CD14-positive monocyte (primary cell): ENCODE measurements at regions not wholly inside any gene's neighbourhood (a gene's known extent, or its start where the extent isn't known, plus 50 kb on each side); places are given as distances from the start of the nearest gene placed in this dataset.

Experiments
- DNase-seq, 3 donors: peaks; one replicate each; pipeline ENCODE4 v3.0.0-alpha.2; 2011 to 2022
- H2AFZ ChIP-seq: 2 replicates; pipeline ENCODE4 v1.6.0; 2012; ENCODE audit warnings: mild to moderate bottlenecking, low read depth, low read length, inconsistent platforms; ENCODE audit not compliant: insufficient read depth, poor library complexity, severe bottlenecking
- H3K27ac ChIP-seq, 2 donors: 1 replicate in 1 of 2; 2 replicates in 1 of 2; pipeline ENCODE4 v1.5.1; 2012 to 2013; ENCODE audit warnings: low read length in 2 of 2, control low read depth in 1 of 2, inconsistent platforms in 1 of 2, low read depth in 1 of 2, mild to moderate bottlenecking in 1 of 2
- H3K27me3 ChIP-seq, 2 donors: one replicate each; pipeline versions ENCODE4 v1.6.0 to v1.6.1; 2011 to 2013; ENCODE audit warnings: low read length in 2 of 2; ENCODE audit not compliant: control insufficient read depth in 2 of 2, insufficient read depth in 2 of 2
- H3K36me3 ChIP-seq, 2 donors: replicated peaks in 1 of 2; 1 replicate in 1 of 2; 2 replicates in 1 of 2; pipeline versions ENCODE4 v1.5.1 to v1.6.1; 2012 to 2013; ENCODE audit warnings: low read length in 2 of 2, control low read depth in 1 of 2, inconsistent platforms in 1 of 2, mild to moderate bottlenecking in 1 of 2; ENCODE audit not compliant: insufficient read depth in 2 of 2, control insufficient read depth in 1 of 2
- H3K4me1 ChIP-seq, 2 donors: 1 replicate in 1 of 2; 2 replicates in 1 of 2; pipeline versions ENCODE4 v1.5.1 to v1.6.1; 2012 to 2013; ENCODE audit warnings: low read length in 2 of 2, control low read depth in 1 of 2, inconsistent platforms in 1 of 2, mild to moderate bottlenecking in 1 of 2, moderate library complexity in 1 of 2; ENCODE audit not compliant: insufficient read depth in 2 of 2, control insufficient read depth in 1 of 2
- H3K4me2 ChIP-seq: replicated peaks from 2 replicates; pipeline ENCODE3; 2012; ENCODE audit warnings: low read length, moderate library complexity, mild to moderate bottlenecking; ENCODE audit not compliant: poor library complexity, severe bottlenecking; ENCODE audit errors: extremely low read depth
- H3K4me3 ChIP-seq, 3 experiments: fragments of 200-600 bp in 1 of 3; sonication (generic) in 1 of 3; replicated peaks in 1 of 3; 1 replicate in 2 of 3; 2 replicates in 1 of 3; pipeline ENCODE4 v1.5.1; 2011 to 2013; ENCODE audit warnings: low read length in 3 of 3, mild to moderate bottlenecking in 3 of 3, control low read depth in 2 of 3, low read depth in 2 of 3, inconsistent platforms in 1 of 3, moderate library complexity in 1 of 3
- H3K79me2 ChIP-seq: 2 replicates; pipeline ENCODE4 v1.6.0; 2012; ENCODE audit warnings: mild to moderate bottlenecking, control low read depth, inconsistent platforms, low read length, moderate library complexity; ENCODE audit not compliant: insufficient read depth
- H3K9ac ChIP-seq: 2 replicates; pipeline ENCODE4 v1.6.0; 2017; ENCODE audit warnings: low read length, mild to moderate bottlenecking; ENCODE audit not compliant: insufficient read depth, poor library complexity, severe bottlenecking
- H3K9me3 ChIP-seq, 2 donors: replicated peaks in 1 of 2; 1 replicate in 1 of 2; 2 replicates in 1 of 2; pipeline versions ENCODE4 v1.5.1 to v1.6.1; 2012 to 2013; ENCODE audit warnings: low read length in 2 of 2, control low read depth in 1 of 2; ENCODE audit not compliant: control insufficient read depth in 1 of 2, insufficient read depth in 1 of 2
- H4K20me1 ChIP-seq: 2 replicates; pipeline ENCODE4 v1.6.0; 2012; ENCODE audit warnings: mild to moderate bottlenecking, low read length, control low read depth, moderate library complexity; ENCODE audit not compliant: insufficient read depth
- H3K27ac Mint-ChIP-seq, 7 donors: one replicate each; pipeline ENCODE4 v1.8.0; 2020; ENCODE audit warnings: mild to moderate bottlenecking in 7 of 7, mixed read lengths in 7 of 7, moderate library complexity in 6 of 7, inconsistent platforms in 2 of 7
- H3K27me3 Mint-ChIP-seq, 3 donors: one replicate each; pipeline ENCODE4 v1.8.0; 2021 to 2022; ENCODE audit warnings: low read depth in 3 of 3, mild to moderate bottlenecking in 3 of 3, mixed read lengths in 3 of 3, moderate library complexity in 3 of 3, inconsistent platforms in 1 of 3
- H3K36me3 Mint-ChIP-seq, 2 donors: one replicate each; pipeline ENCODE4 v1.8.0; 2020; ENCODE audit warnings: mixed read lengths in 2 of 2, inconsistent platforms in 1 of 2, mild to moderate bottlenecking in 1 of 2
- H3K4me1 Mint-ChIP-seq: one replicate; pipeline ENCODE4 v1.8.0; 2020; ENCODE audit warnings: mild to moderate bottlenecking, mixed read lengths
- H3K4me3 Mint-ChIP-seq, 2 donors: one replicate each; pipeline ENCODE4 v1.8.0; 2020; ENCODE audit warnings: mild to moderate bottlenecking in 2 of 2, mixed read lengths in 2 of 2, moderate library complexity in 1 of 2
- H3K9me3 Mint-ChIP-seq, 7 donors: one replicate each; pipeline ENCODE4 v1.8.0; 2020 to 2022; ENCODE audit warnings: mixed read lengths in 7 of 7, mild to moderate bottlenecking in 6 of 7, moderate library complexity in 6 of 7, inconsistent platforms in 2 of 7
- CTCF ChIP-seq: fragments of 200-600 bp; IDR thresholded peaks from one replicate; pipeline ENCODE4 v1.8.0; 2022; ENCODE audit warnings: antibody characterized with exemption, mild to moderate bottlenecking
- WGBS: methylation state at CpG from one replicate; pipeline ENCODE4 v1.1.5; 2013; ENCODE audit warnings: missing lambda C conversion rate; ENCODE audit not compliant: insufficient coverage; 5-methylcytosine and 5-hydroxymethylcytosine counted together
- intact Hi-C, 2 donors: fragments of 100-400 bp; cut with micrococcal nuclease; formaldehyde crosslinking; loops; one replicate each; pipeline versions ENCODE4 v1.15.0 to v1.15.1; 2023

DNA sequence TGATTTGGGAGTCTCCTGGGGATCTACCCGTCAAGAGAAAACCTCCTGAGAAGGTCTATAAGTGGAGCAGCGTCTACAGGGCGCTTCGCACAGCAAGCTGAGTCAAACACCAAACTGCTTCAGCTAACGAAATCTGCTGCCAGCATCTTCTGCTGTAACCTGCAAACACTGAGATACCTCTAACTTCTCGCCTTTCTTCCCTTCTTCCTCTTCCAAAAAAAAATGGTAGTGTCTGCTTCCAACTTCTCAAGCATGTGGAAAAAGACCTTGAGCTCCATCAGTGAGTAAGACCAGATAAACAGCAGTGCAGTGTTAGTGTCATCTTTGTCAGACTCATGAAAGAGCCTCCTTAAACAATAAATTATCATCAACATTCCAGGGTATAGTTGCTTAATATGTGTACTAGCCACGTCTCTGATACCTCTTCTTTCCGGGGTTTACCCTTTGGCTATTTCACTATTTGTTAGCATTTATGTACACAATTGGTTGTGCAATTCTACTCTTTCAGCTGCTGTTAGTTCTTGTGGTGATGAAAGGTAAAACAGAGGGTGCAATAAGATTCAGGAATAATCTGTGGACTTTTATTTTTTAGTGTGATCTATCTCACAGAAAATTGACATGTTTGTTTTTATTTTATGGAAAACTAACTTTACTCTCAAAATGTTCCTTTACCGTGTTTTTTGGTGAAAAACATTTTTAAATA lies 81.6 kb downstream of the LLPH start:
- no peaks in the 10 kb centered on the region for H3K9me3 ChIP-seq
- no peaks in the 10 kb centered on the region for H3K27me3 ChIP-seq
- H3K9ac ChIP-seq: no peak overlapping the region
- H3K4me3 ChIP-seq: no peak overlapping the region
- H3K4me1 Mint-ChIP-seq: peaks cover 6% of the 10 kb centered on the region
- H3K36me3 ChIP-seq: no peaks in the 10 kb centered on the region
- peaks cover 0 to 5% of the 10 kb centered on the region in 2 donors for H3K4me1 ChIP-seq
- H3K36me3 Mint-ChIP-seq: no peaks in the 10 kb centered on the region
- no peak overlapping the region for H3K27ac Mint-ChIP-seq
- 86% methylated on average over 3 of the region's 9 CpGs for WGBS
- H3K27me3 Mint-ChIP-seq: peaks cover 0 to 2% (median 1%) of the 10 kb centered on the region in 3 donors
- intact Hi-C loops: no loop called here
- H3K79me2 ChIP-seq: no peaks in the 10 kb centered on the region
- no peaks in the 10 kb centered on the region for H4K20me1 ChIP-seq
- H3K27ac ChIP-seq: no peak overlapping the region
- no peak overlapping the region for H3K4me2 ChIP-seq
- DNase-seq: no peak
- peak overlapping the region; percentile 24 for H2AFZ ChIP-seq
- no peak overlapping the region for H3K4me3 Mint-ChIP-seq
- no peak for TF ChIP-seq CTCF
- H3K9me3 Mint-ChIP-seq: peaks cover 0 to 2% (median 0%) of the 10 kb centered on the region in 7 donors

DNA sequence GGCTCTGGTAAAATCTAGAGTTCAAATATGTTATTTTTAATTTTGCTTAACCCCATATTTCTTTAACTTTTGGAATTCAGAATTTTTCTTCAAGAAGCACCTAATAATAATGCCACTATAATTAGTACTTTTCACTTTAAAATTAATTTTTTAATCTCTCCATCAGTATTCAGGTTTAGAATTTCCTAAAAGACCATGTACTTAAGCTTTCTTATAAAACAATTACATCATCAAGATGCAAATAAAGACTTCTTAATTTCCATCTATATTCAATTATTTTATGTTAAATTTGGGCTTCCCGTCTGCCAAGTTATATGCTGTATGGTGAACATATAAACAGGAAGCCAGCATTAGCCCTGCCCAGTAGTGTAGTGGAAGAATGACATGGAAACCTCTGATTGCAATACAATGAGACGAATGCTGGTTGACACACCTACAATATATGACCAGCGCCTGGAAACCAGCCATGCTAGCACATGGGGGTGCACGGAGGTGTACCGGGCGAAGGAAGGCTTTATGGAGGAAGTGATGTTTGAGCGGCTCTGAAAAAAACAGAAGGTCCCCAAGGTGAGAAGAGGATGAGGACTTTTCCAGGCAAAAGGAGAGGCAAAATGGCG lies 82.2 kb downstream of the LLPH start:
- H3K27me3 Mint-ChIP-seq: peaks cover 0 to 1% (median under 1%) of the 10 kb centered on the region in 3 donors
- H3K4me1 Mint-ChIP-seq: peaks cover 6% of the 10 kb centered on the region
- H3K4me3 Mint-ChIP-seq: no peak overlapping the region
- Histone ChIP-seq H4K20me1 (no peaks in the 10 kb centered on the region), H3K9ac (no peak overlapping the region), H3K79me2 (no peaks in the 10 kb centered on the region), H3K4me2 (no peak overlapping the region), H3K4me3 (no peak overlapping the region), H3K9me3 (no peaks in the 10 kb centered on the region), H3K36me3 (no peaks in the 10 kb centered on the region), H3K27me3 (no peaks in the 10 kb centered on the region), H3K4me1 (peaks cover 0 to 5% of the 10 kb centered on the region in 2 donors), H2AFZ (no peak overlapping the region), H3K27ac (no peak overlapping the region)
- no peak for DNase-seq
- peaks cover 0 to 2% (median 0%) of the 10 kb centered on the region in 7 donors for H3K9me3 Mint-ChIP-seq
- H3K36me3 Mint-ChIP-seq: no peaks in the 10 kb centered on the region
- no peak overlapping the region for H3K27ac Mint-ChIP-seq
- no peak for TF ChIP-seq CTCF
- 98% methylated on average over 5 of the region's 8 CpGs for WGBS
- intact Hi-C loops: no loop called here
